Brain microvascular endothelial cell (primary cell): ENCODE measurements at regions not wholly inside any gene's neighbourhood (a gene's known extent, or its start where the extent isn't known, plus 50 kb on each side); places are given as distances from the start of the nearest gene placed in this dataset.

Source experiments
- DNase-seq: peaks from one replicate; pipeline ENCODE4 v3.0.0-alpha.2; 2020
- H3K27ac ChIP-seq: fragments of 250-450 bp; sonication (Bioruptor Pico); 2 replicates; pipeline ENCODE4 v1.5.1; 2020; ENCODE audit warnings: mild to moderate bottlenecking, moderate library complexity
- H3K27me3 ChIP-seq: fragments of 250-450 bp; sonication (Bioruptor Pico); replicated peaks from 2 replicates; pipeline ENCODE4 v1.5.1; 2020; ENCODE audit warnings: mild to moderate bottlenecking
- H3K36me3 ChIP-seq: fragments of 250-450 bp; sonication (Bioruptor Pico); replicated peaks from 2 replicates; pipeline ENCODE4 v1.5.1; 2020; ENCODE audit warnings: mild to moderate bottlenecking
- H3K4me3 ChIP-seq: 2 replicates; pipeline ENCODE4 v1.5.1; 2011; ENCODE audit warnings: low read depth, mild to moderate bottlenecking, control low read depth, low read length, moderate library complexity
- CTCF ChIP-seq: IDR thresholded peaks from 2 replicates; pipeline ENCODE4 v1.5.1; 2011; ENCODE audit warnings: low read depth, mild to moderate bottlenecking, moderate library complexity, low read length, control low read depth, inconsistent platforms; ENCODE audit errors: missing control alignments
- in situ Hi-C: cut with HindIII; loops from 2 replicates; pipeline ENCODE4 v1.10.0; 2017; ENCODE audit warnings: low sequenced_read_pairs, low pct_ligation_motif_present

- Histone ChIP-seq H3K4me3 (no peak overlapping the region), H3K36me3 (no peaks in the 10 kb centered on the region), H3K27ac (no peak overlapping the region), H3K27me3 (no peaks in the 10 kb centered on the region)
- TF ChIP-seq CTCF = no peak
- in situ Hi-C loops = no loop called here
- no peak for DNase-seq
Observed at GRCh38 chr10:62466590-62466989, 92.4 kb downstream of the ZNF365 start.

- no peak for TF ChIP-seq CTCF
- peak; percentile 24 for DNase-seq
- Histone ChIP-seq H3K27me3 (no peaks in the 10 kb centered on the region), H3K36me3 (no peaks in the 10 kb centered on the region), H3K4me3 (no peak overlapping the region), H3K27ac (no peak overlapping the region)
- in situ Hi-C loops = no loop called here
Observed at GRCh38 chr10:62467527-62467926, 93.4 kb downstream of the ZNF365 start.

GRCh38 chr10:62471711-62472110 is 97.5 kb downstream of the ZNF365 start:
- in situ Hi-C loops = no loop called here
- Histone ChIP-seq H3K27me3 (no peaks in the 10 kb centered on the region), H3K27ac (no peak overlapping the region), H3K4me3 (no peak overlapping the region), H3K36me3 (no peaks in the 10 kb centered on the region)
- no peak for DNase-seq
- no peak for TF ChIP-seq CTCF

- DNase-seq = no peak
- H3K27ac ChIP-seq = no peak overlapping the region
- no peaks in the 10 kb centered on the region for H3K27me3 ChIP-seq
- no peak overlapping the region for H3K4me3 ChIP-seq
- TF ChIP-seq CTCF = no peak
- H3K36me3 ChIP-seq = no peaks in the 10 kb centered on the region
- in situ Hi-C loops = no loop called here
Observed at GRCh38 chr10:62473241-62473640, 99.1 kb downstream of the ZNF365 start.

GRCh38 chr10:62475551-62475950 is 101.4 kb downstream of the ZNF365 start:
- Histone ChIP-seq H3K4me3 (no peak overlapping the region), H3K36me3 (no peaks in the 10 kb centered on the region), H3K27me3 (no peaks in the 10 kb centered on the region), H3K27ac (no peak overlapping the region)
- in situ Hi-C loops = no loop called here
- no peak for TF ChIP-seq CTCF
- no peak for DNase-seq

GRCh38 chr10:62479523-62479922 is 105.4 kb downstream of the ZNF365 start:
- in situ Hi-C loops = no loop called here
- Histone ChIP-seq H3K27ac (no peak overlapping the region), H3K36me3 (no peaks in the 10 kb centered on the region), H3K4me3 (no peak overlapping the region), H3K27me3 (no peaks in the 10 kb centered on the region)
- TF ChIP-seq CTCF = no peak
- DNase-seq = no peak
